Amniotic epithelial cell (primary cell): ENCODE measurements at regions not wholly inside any gene's neighbourhood (a gene's known extent, or its start where the extent isn't known, plus 50 kb on each side); places are given as distances from the start of the nearest gene placed in this dataset.

Experiments used
- DNase-seq: peaks from one replicate; pipeline ENCODE4 v3.0.0-alpha.2; 2010; ENCODE audit warnings: low read depth

- no peak for DNase-seq
These were observed 262.7 kb downstream of the CHL1 start for GRCh38 chr3:459311-459670.

GRCh38 chr3:461006-461405 is 264.4 kb downstream of the CHL1 start:
- no peak for DNase-seq

GRCh38 chr3:462851-463250 is 266.3 kb downstream of the CHL1 start:
- DNase-seq = no peak

- no peak for DNase-seq
These were observed 267.0 kb downstream of the CHL1 start for GRCh38 chr3:463252-464192.

GRCh38 chr3:464255-464654 is 267.7 kb downstream of the CHL1 start:
- DNase-seq = no peak

- no peak for DNase-seq
These were observed 271.6 kb downstream of the CHL1 start for GRCh38 chr3:468172-468571.

GRCh38 chr3:473033-473800 is 276.7 kb downstream of the CHL1 start:
- no peak for DNase-seq

- no peak for DNase-seq
These were observed 278.3 kb downstream of the CHL1 start for GRCh38 chr3:474828-475227.

- no peak for DNase-seq
These were observed 283.5 kb downstream of the CHL1 start for GRCh38 chr3:480070-480469.

GRCh38 chr3:481111-481510 is 284.5 kb downstream of the CHL1 start:
- no peak for DNase-seq

GRCh38 chr3:481680-482079 is 285.1 kb downstream of the CHL1 start:
- DNase-seq = no peak

GRCh38 chr3:482479-482878 is 285.9 kb downstream of the CHL1 start:
- no peak for DNase-seq

GRCh38 chr3:484341-484740 is 287.8 kb downstream of the CHL1 start:
- no peak for DNase-seq

GRCh38 chr3:487614-488013 is 291.1 kb downstream of the CHL1 start:
- DNase-seq = no peak

- no peak for DNase-seq
These were observed 296.2 kb downstream of the CHL1 start for GRCh38 chr3:492586-493316.

- no peak for DNase-seq
These were observed 297.6 kb downstream of the CHL1 start for GRCh38 chr3:494190-494589.

- no peak for DNase-seq
These were observed 301.9 kb downstream of the CHL1 start for GRCh38 chr3:498487-498886.

- DNase-seq = no peak
These were observed 302.6 kb downstream of the CHL1 start for GRCh38 chr3:499001-499761.

- no peak for DNase-seq
These were observed 305.9 kb downstream of the CHL1 start for GRCh38 chr3:502486-502885.

- DNase-seq = no peak
These were observed 316.7 kb downstream of the CHL1 start for GRCh38 chr3:513301-513700.

- DNase-seq = no peak
These were observed 317.6 kb downstream of the CHL1 start for GRCh38 chr3:514192-514591.

- DNase-seq = no peak
These were observed 322.5 kb downstream of the CHL1 start for GRCh38 chr3:519026-519425.
